ENCODE measurements at regions not wholly inside any gene's neighbourhood (a gene's known extent, or its start where the extent isn't known, plus 50 kb on each side); places are given as distances from the start of the nearest gene placed in this dataset.

DNA sequence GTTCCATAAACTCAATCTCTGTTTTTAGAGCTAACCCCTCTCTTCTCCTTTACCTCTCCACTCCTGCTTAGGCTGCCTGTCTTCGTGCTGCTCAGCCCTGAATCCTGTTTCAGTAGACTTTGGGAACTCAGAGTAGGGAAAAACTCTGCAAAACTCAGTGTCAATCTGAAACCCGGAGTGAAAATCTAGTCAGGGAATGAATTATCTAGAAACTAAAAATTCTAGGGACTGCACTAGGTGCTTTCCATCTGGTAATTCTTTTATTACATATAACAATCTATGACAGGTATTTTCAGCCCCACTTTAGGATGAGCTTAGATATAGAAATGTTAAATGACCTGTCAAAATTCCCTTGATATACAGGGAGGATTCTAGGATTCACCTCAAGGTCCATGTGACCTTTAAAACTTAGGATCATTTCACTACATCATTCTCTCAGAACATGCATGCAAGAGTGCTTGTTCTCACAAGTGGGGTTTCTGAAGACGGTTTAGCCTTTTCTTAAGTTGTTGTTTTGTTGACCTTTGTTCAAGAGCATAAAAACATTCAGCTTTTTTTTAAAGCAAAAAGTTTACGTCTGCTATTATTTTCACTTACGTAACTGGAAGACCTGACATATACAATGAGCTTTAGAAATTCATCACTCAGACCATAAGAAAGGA is 108.2 kb upstream of the MBNL1 start:
- Histone ChIP-seq H3K27ac (no peak overlapping the region), H3K27me3 (replicated peaks; ENCODE audit: insufficient read depth) (no peaks in the 10 kb centered on the region), H3K9ac (no peak overlapping the region), H3K36me3 (ENCODE audit: low read depth) (no peaks in the 10 kb centered on the region), H3K9me2 (ENCODE audit: insufficient read depth) (no peaks in the 10 kb centered on the region), H3K79me2 (ENCODE audit: insufficient read depth) (no peaks in the 10 kb centered on the region), H3K9me3 (ENCODE audit: low read depth) (no peaks in the 10 kb centered on the region), H3F3A (ENCODE audit: insufficient read depth) (no peaks in the 10 kb centered on the region), H2AFZ (no peak overlapping the region), H4K20me1 (ENCODE audit: insufficient read depth) (no peaks in the 10 kb centered on the region), H3K4me3 (no peak overlapping the region), H3K4me1 (ENCODE audit: insufficient read depth) (peaks cover 14% of the 10 kb centered on the region), H3K4me2 (ENCODE audit: unreplicated experiment) (no peak overlapping the region)
- in situ Hi-C loops (cut with MboI) = no loop called here
- 79% methylated on average over 5 of the region's 5 CpGs for WGBS, 2 experiments (ENCODE audit: low coverage in 1 of 2, low lambda C conversion rate in 2 of 2, missing lambda C conversion rate in 2 of 2)
- no peak for TF ChIP-seq EZH2phosphoT487 (IDR thresholded peaks at IDR 0.05; ENCODE audit: insufficient read depth, low read depth)
- no peak for TF ChIP-seq EZH2 (IDR thresholded peaks at IDR 0.05; ENCODE audit: insufficient read depth, poor library complexity, severe bottlenecking)
- DNase-seq = no peak

DNA sequence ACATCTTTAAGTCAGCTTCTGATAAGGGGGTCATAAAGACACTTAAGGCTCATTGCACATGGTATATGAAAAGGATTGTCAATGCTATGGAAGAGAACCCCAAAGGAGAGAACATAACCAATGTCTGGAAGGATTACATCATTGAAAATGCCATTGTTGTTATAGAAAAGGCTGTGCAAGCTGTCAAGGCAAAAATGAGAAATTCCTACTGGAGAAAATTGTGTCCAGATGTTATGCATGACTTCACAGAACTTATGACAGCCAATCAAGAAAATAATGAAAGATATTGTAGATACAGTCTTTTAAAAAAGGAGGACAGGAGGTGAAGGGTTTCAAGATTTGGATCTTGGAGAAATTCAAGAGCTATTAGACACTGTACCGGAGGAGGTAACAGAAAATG is 96.3 kb upstream of the MBNL1 start:
- H2AFZ ChIP-seq = no peak overlapping the region
- no peak overlapping the region for H3K4me3 ChIP-seq
- H3K27me3 ChIP-seq (replicated peaks; ENCODE audit: insufficient read depth) = no peaks in the 10 kb centered on the region
- H3K4me1 ChIP-seq (ENCODE audit: insufficient read depth) = peaks cover 36% of the 10 kb centered on the region
- H3F3A ChIP-seq (ENCODE audit: insufficient read depth) = peaks cover 21% of the 10 kb centered on the region
- TF ChIP-seq EZH2 (IDR thresholded peaks at IDR 0.05; ENCODE audit: insufficient read depth, poor library complexity, severe bottlenecking) (no peak), EZH2phosphoT487 (IDR thresholded peaks at IDR 0.05; ENCODE audit: insufficient read depth, low read depth) (no peak)
- H3K9ac ChIP-seq = no peak overlapping the region
- H3K4me2 ChIP-seq (ENCODE audit: unreplicated experiment) = no peak overlapping the region
- peak; percentile 21 for DNase-seq
- no peaks in the 10 kb centered on the region for H4K20me1 ChIP-seq (ENCODE audit: insufficient read depth)
- H3K9me3 ChIP-seq (ENCODE audit: low read depth) = no peaks in the 10 kb centered on the region
- H3K79me2 ChIP-seq (ENCODE audit: insufficient read depth) = no peaks in the 10 kb centered on the region
- H3K9me2 ChIP-seq (ENCODE audit: insufficient read depth) = no peaks in the 10 kb centered on the region
- H3K36me3 ChIP-seq (ENCODE audit: low read depth) = no peaks in the 10 kb centered on the region
- 65 to 79% methylated on average over 1 of the region's 1 CpG for WGBS, 2 experiments (ENCODE audit: low coverage in 1 of 2, low lambda C conversion rate in 2 of 2, missing lambda C conversion rate in 2 of 2)
- no peak overlapping the region for H3K27ac ChIP-seq
- in situ Hi-C loops (cut with MboI) = no loop called here

DNA sequence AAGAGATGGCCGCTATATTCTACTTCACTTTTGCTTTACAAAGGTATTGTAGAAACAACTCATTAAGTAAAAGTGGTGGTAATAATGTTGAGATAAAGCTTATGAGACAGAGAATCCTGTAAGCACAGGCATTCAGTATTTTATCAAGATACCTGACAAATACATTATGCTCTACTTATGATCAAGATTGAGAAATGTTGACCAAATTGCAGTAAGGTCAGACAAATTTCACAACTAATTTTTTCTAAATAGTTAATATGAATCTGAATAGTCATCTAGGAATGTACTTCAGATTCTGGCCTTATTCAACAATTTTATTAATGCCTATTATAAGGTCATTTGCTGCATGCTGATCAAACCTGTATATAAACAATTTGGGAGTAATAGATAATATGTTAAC is 95.1 kb upstream of the MBNL1 start:
- H3K27ac ChIP-seq = no peak overlapping the region
- no peaks in the 10 kb centered on the region for H3K36me3 ChIP-seq (ENCODE audit: low read depth)
- TF ChIP-seq EZH2 (IDR thresholded peaks at IDR 0.05; ENCODE audit: insufficient read depth, poor library complexity, severe bottlenecking) (no peak), EZH2phosphoT487 (IDR thresholded peaks at IDR 0.05; ENCODE audit: insufficient read depth, low read depth) (no peak)
- H4K20me1 ChIP-seq (ENCODE audit: insufficient read depth) = no peaks in the 10 kb centered on the region
- H3K27me3 ChIP-seq (replicated peaks; ENCODE audit: insufficient read depth) = no peaks in the 10 kb centered on the region
- H2AFZ ChIP-seq = no peak overlapping the region
- H3K4me3 ChIP-seq = no peak overlapping the region
- in situ Hi-C loops (cut with MboI) = no loop called here
- H3K4me2 ChIP-seq (ENCODE audit: unreplicated experiment) = no peak overlapping the region
- H3K9me2 ChIP-seq (ENCODE audit: insufficient read depth) = no peaks in the 10 kb centered on the region
- H3K79me2 ChIP-seq (ENCODE audit: insufficient read depth) = no peaks in the 10 kb centered on the region
- WGBS, 2 experiments (ENCODE audit: low coverage in 1 of 2, low lambda C conversion rate in 2 of 2, missing lambda C conversion rate in 2 of 2) = 100% methylated on average over 1 of the region's 1 CpG
- H3K9ac ChIP-seq = no peak overlapping the region
- DNase-seq = peak; percentile 22
- peaks cover 40% of the 10 kb centered on the region for H3K4me1 ChIP-seq (ENCODE audit: insufficient read depth)
- peaks cover 21% of the 10 kb centered on the region for H3F3A ChIP-seq (ENCODE audit: insufficient read depth)
- H3K9me3 ChIP-seq (ENCODE audit: low read depth) = no peaks in the 10 kb centered on the region

DNA sequence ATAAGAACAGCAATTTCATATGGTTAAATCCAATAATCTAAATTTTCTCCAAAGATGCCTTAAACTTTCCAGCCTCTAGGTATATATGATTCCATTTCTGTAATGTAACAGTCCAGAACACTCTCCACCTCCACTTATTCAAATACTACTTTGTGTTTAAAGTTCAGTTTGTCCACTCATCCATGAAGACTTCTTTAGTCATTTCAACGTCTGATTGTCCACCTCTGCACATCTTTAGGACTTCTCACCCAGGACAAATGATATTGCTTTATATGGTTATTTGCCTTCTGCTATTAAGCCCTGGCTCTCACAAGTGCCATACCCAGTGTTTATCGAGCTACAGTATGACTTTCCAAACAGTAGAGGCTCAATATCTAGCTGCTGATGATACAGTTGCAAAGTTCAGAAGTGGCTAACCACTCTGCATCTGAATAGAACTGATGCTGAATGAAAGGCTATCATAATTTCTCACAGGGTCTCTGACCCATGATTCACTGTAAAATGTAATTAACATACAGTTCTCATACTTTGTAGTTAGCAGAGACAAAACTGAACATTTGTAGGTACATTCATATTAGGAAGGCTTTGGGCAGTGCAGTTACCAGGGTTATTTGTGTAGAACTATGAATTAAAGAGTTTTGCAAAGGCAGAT is 93.7 kb upstream of the MBNL1 start:
- TF ChIP-seq EZH2 (IDR thresholded peaks at IDR 0.05; ENCODE audit: insufficient read depth, poor library complexity, severe bottlenecking) (no peak), EZH2phosphoT487 (IDR thresholded peaks at IDR 0.05; ENCODE audit: insufficient read depth, low read depth) (no peak)
- Histone ChIP-seq H3K9ac (no peak overlapping the region), H4K20me1 (ENCODE audit: insufficient read depth) (no peaks in the 10 kb centered on the region), H3K4me2 (ENCODE audit: unreplicated experiment) (peak overlapping the region; percentile 68), H3F3A (ENCODE audit: insufficient read depth) (peaks cover 21% of the 10 kb centered on the region), H2AFZ (no peak overlapping the region), H3K36me3 (ENCODE audit: low read depth) (no peaks in the 10 kb centered on the region), H3K79me2 (ENCODE audit: insufficient read depth) (no peaks in the 10 kb centered on the region), H3K9me3 (ENCODE audit: low read depth) (no peaks in the 10 kb centered on the region), H3K4me1 (ENCODE audit: insufficient read depth) (peaks cover 40% of the 10 kb centered on the region), H3K4me3 (peak overlapping the region; percentile 11), H3K27ac (peak overlapping the region; percentile 38), H3K27me3 (replicated peaks; ENCODE audit: insufficient read depth) (no peaks in the 10 kb centered on the region), H3K9me2 (ENCODE audit: insufficient read depth) (no peaks in the 10 kb centered on the region)
- WGBS, 2 experiments (ENCODE audit: low coverage in 1 of 2, low lambda C conversion rate in 2 of 2, missing lambda C conversion rate in 2 of 2) = 45 to 49% methylated on average over 2 of the region's 2 CpGs
- in situ Hi-C loops (cut with MboI) = no loop called here
- peak; percentile 34 for DNase-seq

All from GM23248 (cell line).